Body of pancreas (tissue), 4 donors: ENCODE measurements at regions not wholly inside any gene's neighbourhood (a gene's known extent, or its start where the extent isn't known, plus 50 kb on each side); places are given as distances from the start of the nearest gene placed in this dataset.

Source experiments
- POLR2A ChIP-seq, 3 donors: fragments of 450-650 bp; IDR thresholded peaks; one replicate each; pipeline ENCODE4 v1.6.1; 2016; ENCODE audit warnings: antibody characterized with exemption in 3 of 3, mild to moderate bottlenecking in 2 of 3
- TF ChIP-seq, protein P1 (sequence below), 7 experiments: fragments of 450-650 bp in 4 of 7; fragments of 200-600 bp in 3 of 7; sonication (generic) in 3 of 7; IDR thresholded peaks; one replicate each; pipeline ENCODE4 v1.5.1; 2016 to 2019; ENCODE audit warnings: antibody characterized with exemption in 7 of 7

DNA sequence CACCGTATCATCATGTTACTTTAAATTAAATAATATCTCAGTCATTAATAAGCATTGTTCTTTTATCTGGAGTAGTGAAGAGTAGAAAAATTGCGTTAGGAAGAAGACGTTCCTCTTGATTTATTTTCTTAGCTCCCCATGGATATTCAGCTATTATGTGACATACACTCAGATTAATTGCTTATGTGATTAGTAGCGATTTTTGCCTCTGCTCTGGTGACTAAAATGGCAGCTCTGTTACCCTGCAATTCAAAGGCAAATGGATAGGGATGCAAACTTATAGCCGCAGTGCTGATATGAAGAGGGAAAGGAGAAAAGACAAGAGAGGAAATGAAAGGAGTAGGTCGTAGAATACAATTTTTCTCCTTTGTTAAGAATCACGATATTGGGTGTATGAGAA is 188.4 kb upstream of the MALRD1 start:
- TF ChIP-seq, protein P1, sequence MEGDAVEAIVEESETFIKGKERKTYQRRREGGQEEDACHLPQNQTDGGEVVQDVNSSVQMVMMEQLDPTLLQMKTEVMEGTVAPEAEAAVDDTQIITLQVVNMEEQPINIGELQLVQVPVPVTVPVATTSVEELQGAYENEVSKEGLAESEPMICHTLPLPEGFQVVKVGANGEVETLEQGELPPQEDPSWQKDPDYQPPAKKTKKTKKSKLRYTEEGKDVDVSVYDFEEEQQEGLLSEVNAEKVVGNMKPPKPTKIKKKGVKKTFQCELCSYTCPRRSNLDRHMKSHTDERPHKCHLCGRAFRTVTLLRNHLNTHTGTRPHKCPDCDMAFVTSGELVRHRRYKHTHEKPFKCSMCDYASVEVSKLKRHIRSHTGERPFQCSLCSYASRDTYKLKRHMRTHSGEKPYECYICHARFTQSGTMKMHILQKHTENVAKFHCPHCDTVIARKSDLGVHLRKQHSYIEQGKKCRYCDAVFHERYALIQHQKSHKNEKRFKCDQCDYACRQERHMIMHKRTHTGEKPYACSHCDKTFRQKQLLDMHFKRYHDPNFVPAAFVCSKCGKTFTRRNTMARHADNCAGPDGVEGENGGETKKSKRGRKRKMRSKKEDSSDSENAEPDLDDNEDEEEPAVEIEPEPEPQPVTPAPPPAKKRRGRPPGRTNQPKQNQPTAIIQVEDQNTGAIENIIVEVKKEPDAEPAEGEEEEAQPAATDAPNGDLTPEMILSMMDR (IDR thresholded peaks at IDR 0.05): no peak
- no peak for TF ChIP-seq POLR2A (IDR thresholded peaks at IDR 0.05)
